Kidney (tissue), 13 donors: ENCODE measurements at regions not wholly inside any gene's neighbourhood (a gene's known extent, or its start where the extent isn't known, plus 50 kb on each side); places are given as distances from the start of the nearest gene placed in this dataset. TPM values are rescaled to one million over a fixed set of nuclear protein-coding genes. Genes with fewer than 3 reads are reported as not detected.

Source experiments
- DNase-seq, 5 donors: peaks; one replicate each; pipeline ENCODE4 v3.0.0-alpha.2; 2013 to 2020
- FAIRE-seq: peaks from 2 replicates; lab custom pipeline; 2012; peaks lifted over from hg19 to GRCh38; lab: Jason Lieb, UNC
- H3K27ac ChIP-seq, 2 donors: one replicate each; pipeline ENCODE4 v1.7.0; 2013; ENCODE audit warnings: low read depth in 2 of 2, low read length in 2 of 2, inconsistent platforms in 1 of 2
- H3K27me3 ChIP-seq: one replicate; pipeline ENCODE4 v1.7.1; 2013; ENCODE audit warnings: low read length, inconsistent platforms; ENCODE audit not compliant: control insufficient read depth, insufficient read depth
- H3K36me3 ChIP-seq, 3 donors: one replicate each; pipeline versions ENCODE4 v1.7.0 to v1.7.1; 2013; ENCODE audit warnings: low read length in 3 of 3, control low read depth in 1 of 3, inconsistent platforms in 1 of 3; ENCODE audit not compliant: insufficient read depth in 3 of 3, control insufficient read depth in 2 of 3
- H3K4me1 ChIP-seq, 3 donors: one replicate each; pipeline versions ENCODE4 v1.7.0 to v1.7.1; 2013; ENCODE audit warnings: low read length in 3 of 3, inconsistent platforms in 1 of 3, low read depth in 1 of 3; ENCODE audit not compliant: control insufficient read depth in 2 of 3, insufficient read depth in 2 of 3
- H3K4me3 ChIP-seq, 3 donors: one replicate each; pipeline versions ENCODE4 v1.7.0 to v1.8.1; 2013; ENCODE audit warnings: low read length in 3 of 3, control low read depth in 1 of 3, inconsistent platforms in 1 of 3
- H3K9ac ChIP-seq, 3 donors: one replicate each; pipeline versions ENCODE4 v1.7.0 to v1.7.1; 2013; ENCODE audit warnings: low read length in 3 of 3, control low read depth in 1 of 3, inconsistent platforms in 1 of 3
- H3K9me3 ChIP-seq, 3 donors: one replicate each; pipeline versions ENCODE4 v1.7.0 to v1.7.1; 2013; ENCODE audit warnings: low read length in 3 of 3, control low read depth in 1 of 3, inconsistent platforms in 1 of 3; ENCODE audit not compliant: control insufficient read depth in 2 of 3, insufficient read depth in 1 of 3
- CTCF ChIP-seq: IDR thresholded peaks from 3 replicates; pipeline ENCODE4 v1.5.1; 2012; ENCODE audit warnings: mild to moderate bottlenecking, moderate library complexity, borderline replicate concordance; ENCODE audit not compliant: insufficient read depth; ENCODE audit errors: extremely low read depth
- intact Hi-C: fragments of 100-400 bp; cut with DNase I; formaldehyde crosslinking; loops from one replicate; pipeline ENCODE4 v1.11.1; 2022
- microRNA-seq: library from miRNA; unstranded; fragments of <30 nt; microRNA quantifications from one replicate; pipeline ENCODE4 v1.2.0, GENCODE V29; 2020
- donor health status: control.
- donor health status: control.
- donor health status: control.
- donor health status: control.
- donor health status: control.
- donor health status: DM: yes; HTN: yes; CAD: no.
- donor health status: Normal renal cell carcinoma (clear cell type).

GRCh38 chr21:23160914-23161313, 2162.7 kb downstream of the NCAM2 start:
- H3K36me3 ChIP-seq, result no peaks in the 10 kb centered on the region
- H3K4me3 ChIP-seq, result no peak overlapping the region
- intact Hi-C loops, result no loop called here
- H3K27ac ChIP-seq, result no peak overlapping the region
- H3K9me3 ChIP-seq, result no peaks in the 10 kb centered on the region
- DNase-seq (no peak), FAIRE-seq (no peak)
- TF ChIP-seq CTCF, result no peak
- H3K4me1 ChIP-seq, result no peaks in the 10 kb centered on the region
- H3K27me3 ChIP-seq, result no peaks in the 10 kb centered on the region
- no peak overlapping the region for H3K9ac ChIP-seq

GRCh38 chr21:23162198-23162946, 2164.2 kb downstream of the NCAM2 start:
- Histone ChIP-seq H3K4me1 (no peaks in the 10 kb centered on the region), H3K27me3 (no peaks in the 10 kb centered on the region), H3K36me3 (no peaks in the 10 kb centered on the region), H3K4me3 (no peak overlapping the region), H3K9ac (no peak overlapping the region), H3K9me3 (no peaks in the 10 kb centered on the region), H3K27ac (no peak overlapping the region)
- TF ChIP-seq CTCF, result no peak
- FAIRE-seq (no peak), DNase-seq (no peak)
- intact Hi-C loops, result no loop called here

Small RNA genes in the stretch of these regions (microRNA-seq; reads per million reads assigned to microRNA genes)
- not detected for gene MIR6130
